ENCODE measurements at regions not wholly inside any gene's neighbourhood (a gene's known extent, or its start where the extent isn't known, plus 50 kb on each side); places are given as distances from the start of the nearest gene placed in this dataset.

- Histone ChIP-seq H3K9me2 (replicated peaks; ENCODE audit: low read depth, low read length) (no peaks in the 10 kb centered on the region), H3K9ac (ENCODE audit: low read depth, low read length, poor library complexity, severe bottlenecking) (no peak overlapping the region), H3K4me1 (ENCODE audit: insufficient read depth, low read length, poor library complexity, severe bottlenecking) (no peaks in the 10 kb centered on the region), H2AFZ (ENCODE audit: low read length) (no peak overlapping the region), H4K20me1 (ENCODE audit: insufficient read depth, low read length, poor library complexity, severe bottlenecking) (no peaks in the 10 kb centered on the region), H3K4me3 (ENCODE audit: low read length, poor library complexity, severe bottlenecking) (no peak overlapping the region), H3K9me3 (ENCODE audit: insufficient read depth, low read depth, low read length) (no peaks in the 10 kb centered on the region), H3K27me3 (ENCODE audit: insufficient read depth, low read length, poor library complexity, severe bottlenecking) (no peaks in the 10 kb centered on the region), H3F3A (ENCODE audit: low read depth) (no peaks in the 10 kb centered on the region), H3K36me3 (ENCODE audit: insufficient read depth, low read length) (no peaks in the 10 kb centered on the region), H3K79me2 (ENCODE audit: insufficient read depth, low read length) (no peaks in the 10 kb centered on the region), H3K4me2 (ENCODE audit: low read depth, low read length, poor library complexity, severe bottlenecking) (no peak overlapping the region)
- TF ChIP-seq CTCF (conservative IDR thresholded peaks at IDR 0.05; ENCODE audit: low read length), result no peak; the same call in 1 of the 2 replicates
- no peak for TF ChIP-seq EZH2phosphoT487 (IDR thresholded peaks at IDR 0.05; ENCODE audit: borderline replicate concordance)
These were observed 374.9 kb upstream of the PTBP2 start for GRCh38 chr1:96346719-96347118.

DNA sequence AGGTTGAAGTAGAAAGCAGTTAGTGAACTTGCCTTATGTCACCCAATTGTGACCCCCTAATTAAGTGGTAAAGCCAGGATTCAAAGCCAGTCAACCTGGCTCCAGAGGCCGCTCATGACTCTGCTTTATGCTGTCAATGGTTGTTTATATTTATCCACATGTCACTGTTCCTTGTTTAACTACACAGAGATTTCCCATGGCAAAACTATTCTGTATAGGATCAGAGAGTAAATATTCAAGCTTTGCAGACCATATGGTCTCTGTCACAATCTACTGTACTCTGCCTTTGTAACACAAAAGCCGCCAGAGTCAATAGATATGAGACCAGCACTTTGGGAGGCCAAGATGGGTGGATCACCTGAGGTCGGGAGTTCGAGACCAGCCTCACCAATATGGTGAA, 371.7 kb upstream of the PTBP2 start:
- no peaks in the 10 kb centered on the region for H3K36me3 ChIP-seq (ENCODE audit: insufficient read depth, low read length)
- H3K27me3 ChIP-seq (ENCODE audit: insufficient read depth, low read length, poor library complexity, severe bottlenecking), result no peaks in the 10 kb centered on the region
- no peaks in the 10 kb centered on the region for H3K9me2 ChIP-seq (replicated peaks; ENCODE audit: low read depth, low read length)
- no peak overlapping the region for H2AFZ ChIP-seq (ENCODE audit: low read length)
- H3K4me1 ChIP-seq (ENCODE audit: insufficient read depth, low read length, poor library complexity, severe bottlenecking), result no peaks in the 10 kb centered on the region
- TF ChIP-seq EZH2phosphoT487 (IDR thresholded peaks at IDR 0.05; ENCODE audit: borderline replicate concordance) (no peak), CTCF (conservative IDR thresholded peaks at IDR 0.05; ENCODE audit: low read length) (no peak)
- no peak overlapping the region for H3K4me3 ChIP-seq (ENCODE audit: low read length, poor library complexity, severe bottlenecking)
- no peaks in the 10 kb centered on the region for H3K79me2 ChIP-seq (ENCODE audit: insufficient read depth, low read length)
- H3K4me2 ChIP-seq (ENCODE audit: low read depth, low read length, poor library complexity, severe bottlenecking), result no peak overlapping the region
- H3F3A ChIP-seq (ENCODE audit: low read depth), result no peaks in the 10 kb centered on the region
- H4K20me1 ChIP-seq (ENCODE audit: insufficient read depth, low read length, poor library complexity, severe bottlenecking), result no peaks in the 10 kb centered on the region
- no peak overlapping the region for H3K9ac ChIP-seq (ENCODE audit: low read depth, low read length, poor library complexity, severe bottlenecking)
- no peaks in the 10 kb centered on the region for H3K9me3 ChIP-seq (ENCODE audit: insufficient read depth, low read depth, low read length)

- no peaks in the 10 kb centered on the region for H3F3A ChIP-seq (ENCODE audit: low read depth)
- H3K4me1 ChIP-seq (ENCODE audit: insufficient read depth, low read length, poor library complexity, severe bottlenecking), result no peaks in the 10 kb centered on the region
- no peaks in the 10 kb centered on the region for H3K79me2 ChIP-seq (ENCODE audit: insufficient read depth, low read length)
- H3K36me3 ChIP-seq (ENCODE audit: insufficient read depth, low read length), result no peaks in the 10 kb centered on the region
- H3K9ac ChIP-seq (ENCODE audit: low read depth, low read length, poor library complexity, severe bottlenecking), result no peak overlapping the region
- H4K20me1 ChIP-seq (ENCODE audit: insufficient read depth, low read length, poor library complexity, severe bottlenecking), result no peaks in the 10 kb centered on the region
- TF ChIP-seq EZH2phosphoT487 (IDR thresholded peaks at IDR 0.05; ENCODE audit: borderline replicate concordance) (no peak), CTCF (conservative IDR thresholded peaks at IDR 0.05; ENCODE audit: low read length) (no peak)
- no peaks in the 10 kb centered on the region for H3K9me3 ChIP-seq (ENCODE audit: insufficient read depth, low read depth, low read length)
- H3K4me3 ChIP-seq (ENCODE audit: low read length, poor library complexity, severe bottlenecking), result no peak overlapping the region
- H3K9me2 ChIP-seq (replicated peaks; ENCODE audit: low read depth, low read length), result no peaks in the 10 kb centered on the region
- H3K4me2 ChIP-seq (ENCODE audit: low read depth, low read length, poor library complexity, severe bottlenecking), result no peak overlapping the region
- H2AFZ ChIP-seq (ENCODE audit: low read length), result no peak overlapping the region
- H3K27me3 ChIP-seq (ENCODE audit: insufficient read depth, low read length, poor library complexity, severe bottlenecking), result no peaks in the 10 kb centered on the region
These were observed 368.9 kb upstream of the PTBP2 start for GRCh38 chr1:96352733-96353132.
